DOHH2 (cell line): ENCODE measurements at regions not wholly inside any gene's neighbourhood (a gene's known extent, or its start where the extent isn't known, plus 50 kb on each side); places are given as distances from the start of the nearest gene placed in this dataset.

Experiments
- EZH2phosphoT487 ChIP-seq: fragments of 200-600 bp; sonication (generic); IDR thresholded peaks from 2 replicates; pipeline ENCODE4 v1.6.1; 2017; ENCODE audit warnings: borderline replicate concordance, mild to moderate bottlenecking, antibody characterized with exemption, low read length, moderate library complexity, mixed read lengths
- TF ChIP-seq, protein P1 (sequence below): fragments of 200-600 bp; sonication (generic); IDR thresholded peaks from one replicate; pipeline ENCODE4 v1.5.1; 2014; ENCODE audit warnings: antibody characterized with exemption, mild to moderate bottlenecking, low read depth, low read length; ENCODE audit not compliant: poor library complexity, severe bottlenecking

DNA sequence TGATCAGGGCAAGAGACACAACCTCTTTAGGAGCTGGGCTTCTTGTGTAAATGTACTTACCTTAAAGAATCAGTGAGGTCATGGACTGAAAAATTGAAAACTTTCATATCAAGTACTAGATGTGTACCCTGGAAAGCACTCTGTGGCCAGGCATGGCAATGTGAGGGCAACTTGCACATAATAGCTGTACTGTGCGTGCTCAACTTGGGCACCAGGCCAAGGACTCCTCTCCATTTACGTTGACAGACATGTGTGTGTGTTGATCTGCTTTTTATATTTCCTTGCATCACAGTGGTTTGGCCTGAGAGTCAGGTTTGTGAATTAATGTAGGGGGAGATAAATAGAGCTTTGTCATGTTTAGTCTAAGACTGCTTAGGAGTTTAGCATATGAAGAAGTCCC is 669.5 kb upstream of the REG3G start:
- TF ChIP-seq, protein P1, sequence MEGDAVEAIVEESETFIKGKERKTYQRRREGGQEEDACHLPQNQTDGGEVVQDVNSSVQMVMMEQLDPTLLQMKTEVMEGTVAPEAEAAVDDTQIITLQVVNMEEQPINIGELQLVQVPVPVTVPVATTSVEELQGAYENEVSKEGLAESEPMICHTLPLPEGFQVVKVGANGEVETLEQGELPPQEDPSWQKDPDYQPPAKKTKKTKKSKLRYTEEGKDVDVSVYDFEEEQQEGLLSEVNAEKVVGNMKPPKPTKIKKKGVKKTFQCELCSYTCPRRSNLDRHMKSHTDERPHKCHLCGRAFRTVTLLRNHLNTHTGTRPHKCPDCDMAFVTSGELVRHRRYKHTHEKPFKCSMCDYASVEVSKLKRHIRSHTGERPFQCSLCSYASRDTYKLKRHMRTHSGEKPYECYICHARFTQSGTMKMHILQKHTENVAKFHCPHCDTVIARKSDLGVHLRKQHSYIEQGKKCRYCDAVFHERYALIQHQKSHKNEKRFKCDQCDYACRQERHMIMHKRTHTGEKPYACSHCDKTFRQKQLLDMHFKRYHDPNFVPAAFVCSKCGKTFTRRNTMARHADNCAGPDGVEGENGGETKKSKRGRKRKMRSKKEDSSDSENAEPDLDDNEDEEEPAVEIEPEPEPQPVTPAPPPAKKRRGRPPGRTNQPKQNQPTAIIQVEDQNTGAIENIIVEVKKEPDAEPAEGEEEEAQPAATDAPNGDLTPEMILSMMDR, result no peak
- TF ChIP-seq EZH2phosphoT487, result no peak
